ENCODE measurements at regions not wholly inside any gene's neighbourhood (a gene's known extent, or its start where the extent isn't known, plus 50 kb on each side); places are given as distances from the start of the nearest gene placed in this dataset.

- TF ChIP-seq, protein P1, sequence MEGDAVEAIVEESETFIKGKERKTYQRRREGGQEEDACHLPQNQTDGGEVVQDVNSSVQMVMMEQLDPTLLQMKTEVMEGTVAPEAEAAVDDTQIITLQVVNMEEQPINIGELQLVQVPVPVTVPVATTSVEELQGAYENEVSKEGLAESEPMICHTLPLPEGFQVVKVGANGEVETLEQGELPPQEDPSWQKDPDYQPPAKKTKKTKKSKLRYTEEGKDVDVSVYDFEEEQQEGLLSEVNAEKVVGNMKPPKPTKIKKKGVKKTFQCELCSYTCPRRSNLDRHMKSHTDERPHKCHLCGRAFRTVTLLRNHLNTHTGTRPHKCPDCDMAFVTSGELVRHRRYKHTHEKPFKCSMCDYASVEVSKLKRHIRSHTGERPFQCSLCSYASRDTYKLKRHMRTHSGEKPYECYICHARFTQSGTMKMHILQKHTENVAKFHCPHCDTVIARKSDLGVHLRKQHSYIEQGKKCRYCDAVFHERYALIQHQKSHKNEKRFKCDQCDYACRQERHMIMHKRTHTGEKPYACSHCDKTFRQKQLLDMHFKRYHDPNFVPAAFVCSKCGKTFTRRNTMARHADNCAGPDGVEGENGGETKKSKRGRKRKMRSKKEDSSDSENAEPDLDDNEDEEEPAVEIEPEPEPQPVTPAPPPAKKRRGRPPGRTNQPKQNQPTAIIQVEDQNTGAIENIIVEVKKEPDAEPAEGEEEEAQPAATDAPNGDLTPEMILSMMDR (IDR thresholded peaks at IDR 0.05 in 2 of 3, conservative IDR thresholded peaks at IDR 0.05 in 1 of 3; ENCODE audit: borderline replicate concordance in 1 of 3, insufficient read depth in 1 of 3, low read depth in 2 of 3, low read length in 2 of 3), result no peak
- TF ChIP-seq ZFX (IDR thresholded peaks at IDR 0.05) (no peak), TCF7L2 (IDR thresholded peaks at IDR 0.05; ENCODE audit: borderline replicate concordance, extremely low read depth, insufficient read depth, insufficient read length) (no peak), ZNF274 (IDR thresholded peaks at IDR 0.05; ENCODE audit: low read depth, low read length) (no peak)
These were observed 165.0 kb downstream of the RBM46 start (continued) for GRCh38 chr4:154946113-154946512.

- Histone ChIP-seq H3K4me2 (ENCODE audit: low read length) (no peak overlapping the region), H3K79me2 (ENCODE audit: insufficient read depth, low read length) (no peaks in the 10 kb centered on the region), H2AFZ (ENCODE audit: low read depth, low read length, poor library complexity, severe bottlenecking) (no peak overlapping the region), H4K20me1 (ENCODE audit: insufficient read depth) (no peaks in the 10 kb centered on the region), H3K9ac (ENCODE audit: low read length) (no peak overlapping the region), H3K27ac (ENCODE audit: low read depth, low read length) (no peak overlapping the region), H3K4me1 (ENCODE audit: control insufficient read depth in 1 of 2, insufficient read depth in 2 of 2, low read length in 2 of 2) (no peaks in the 10 kb centered on the region), H3K27me3 (ENCODE audit: insufficient read depth, low read length) (no peaks in the 10 kb centered on the region), H3K36me3 (ENCODE audit: control insufficient read depth in 1 of 2, insufficient read depth in 2 of 2, low read length in 2 of 2) (no peaks in the 10 kb centered on the region), H3K4me3 (replicated peaks in 1 of 2; ENCODE audit: low read depth in 1 of 2, low read length in 2 of 2) (no peak overlapping the region), H3K9me3 (ENCODE audit: control insufficient read depth in 1 of 2, insufficient read depth in 1 of 2, low read depth in 1 of 2, low read length in 2 of 2) (no peaks in the 10 kb centered on the region; a peak in 1 of 4 replicates), H3K9me2 (ENCODE audit: insufficient read depth) (no peaks in the 10 kb centered on the region)
- CTCF ChIA-PET, result no interaction called here
- intact Hi-C loops (cut with micrococcal nuclease), result no loop called here
- RAD21 ChIA-PET (ENCODE audit: low non-redundant PET in 1 of 2, low total read pairs in 2 of 2, uncharacterized antibody in 2 of 2, unreplicated experiment in 2 of 2), result no interaction called here
- no TSS peak for BruUV-seq (replicated peaks)
- POLR2A ChIA-PET, result no interaction called here
- no peak for ATAC-seq
- no peak for DNase-seq (ENCODE audit: low read depth, low spot score)
- TF ChIP-seq SRF (IDR thresholded peaks at IDR 0.05; ENCODE audit: low read depth) (no peak), TCF7L2 (IDR thresholded peaks at IDR 0.05; ENCODE audit: borderline replicate concordance, extremely low read depth, insufficient read depth, insufficient read length) (no peak), ZNF274 (IDR thresholded peaks at IDR 0.05; ENCODE audit: low read depth, low read length) (no peak), CBX3 (IDR thresholded peaks at IDR 0.05; ENCODE audit: low read depth) (no peak), ELF1 (IDR thresholded peaks at IDR 0.05; ENCODE audit: borderline replicate concordance, low read depth) (no peak), JUND (IDR thresholded peaks at IDR 0.05) (no peak), FOSL1 (IDR thresholded peaks at IDR 0.05; ENCODE audit: low read depth) (no peak), POLR2A (IDR thresholded peaks at IDR 0.05; ENCODE audit: borderline replicate concordance, extremely low read depth, insufficient read depth, insufficient read length) (no peak), EGR1 (IDR thresholded peaks at IDR 0.05; ENCODE audit: low read depth) (no peak), REST (IDR thresholded peaks at IDR 0.05; ENCODE audit: low read depth) (no peak), MAX (IDR thresholded peaks at IDR 0.05) (no peak), YY1 (IDR thresholded peaks at IDR 0.05; ENCODE audit: extremely low read depth, insufficient replicate concordance, low read depth, low read length) (no peak), ZFX (IDR thresholded peaks at IDR 0.05) (no peak), CEBPB (IDR thresholded peaks at IDR 0.05; ENCODE audit: low read depth) (no peak), EZH2phosphoT487 (IDR thresholded peaks at IDR 0.05; ENCODE audit: borderline replicate concordance) (no peak)
- TF ChIP-seq, protein P2, sequence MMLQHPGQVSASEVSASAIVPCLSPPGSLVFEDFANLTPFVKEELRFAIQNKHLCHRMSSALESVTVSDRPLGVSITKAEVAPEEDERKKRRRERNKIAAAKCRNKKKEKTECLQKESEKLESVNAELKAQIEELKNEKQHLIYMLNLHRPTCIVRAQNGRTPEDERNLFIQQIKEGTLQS (IDR thresholded peaks at IDR 0.05), result no peak
- TF ChIP-seq, protein P3, sequence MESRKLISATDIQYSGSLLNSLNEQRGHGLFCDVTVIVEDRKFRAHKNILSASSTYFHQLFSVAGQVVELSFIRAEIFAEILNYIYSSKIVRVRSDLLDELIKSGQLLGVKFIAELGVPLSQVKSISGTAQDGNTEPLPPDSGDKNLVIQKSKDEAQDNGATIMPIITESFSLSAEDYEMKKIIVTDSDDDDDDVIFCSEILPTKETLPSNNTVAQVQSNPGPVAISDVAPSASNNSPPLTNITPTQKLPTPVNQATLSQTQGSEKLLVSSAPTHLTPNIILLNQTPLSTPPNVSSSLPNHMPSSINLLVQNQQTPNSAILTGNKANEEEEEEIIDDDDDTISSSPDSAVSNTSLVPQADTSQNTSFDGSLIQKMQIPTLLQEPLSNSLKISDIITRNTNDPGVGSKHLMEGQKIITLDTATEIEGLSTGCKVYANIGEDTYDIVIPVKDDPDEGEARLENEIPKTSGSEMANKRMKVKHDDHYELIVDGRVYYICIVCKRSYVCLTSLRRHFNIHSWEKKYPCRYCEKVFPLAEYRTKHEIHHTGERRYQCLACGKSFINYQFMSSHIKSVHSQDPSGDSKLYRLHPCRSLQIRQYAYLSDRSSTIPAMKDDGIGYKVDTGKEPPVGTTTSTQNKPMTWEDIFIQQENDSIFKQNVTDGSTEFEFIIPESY (IDR thresholded peaks at IDR 0.05; ENCODE audit: extremely low read depth, insufficient replicate concordance, low read length), result no peak
These were observed 172.6 kb downstream of the RBM46 start for GRCh38 chr4:154953691-154954090.

All from HCT116 (cell line).